H9 (cell line): ENCODE measurements at regions not wholly inside any gene's neighbourhood (a gene's known extent, or its start where the extent isn't known, plus 50 kb on each side); places are given as distances from the start of the nearest gene placed in this dataset.

Experiments used
- DNase-seq: peaks from one replicate; pipeline ENCODE4 v3.0.0-alpha.2; 2017
- H2AFZ ChIP-seq: one replicate; pipeline ENCODE4 v1.6.1; 2013; ENCODE audit warnings: mild to moderate bottlenecking, low read length, control low read depth, moderate library complexity
- H2AK5ac ChIP-seq: 2 replicates; pipeline ENCODE4 v1.6.1; 2013; ENCODE audit warnings: low read length, control low read depth, mixed read lengths; ENCODE audit not compliant: insufficient read length
- H2BK120ac ChIP-seq: one replicate; pipeline ENCODE4 v1.6.1; 2013; ENCODE audit warnings: low read depth, mild to moderate bottlenecking, low read length, control low read depth, inconsistent platforms; ENCODE audit not compliant: poor library complexity, severe bottlenecking
- H2BK12ac ChIP-seq: 2 replicates; pipeline ENCODE4 v1.6.1; 2013; ENCODE audit warnings: low read length, control low read depth, mixed read lengths, low read depth; ENCODE audit not compliant: insufficient read length
- H2BK15ac ChIP-seq: 2 replicates; pipeline ENCODE4 v1.6.1; 2013; ENCODE audit warnings: low read depth, low read length, control low read depth
- H2BK20ac ChIP-seq: one replicate; pipeline ENCODE4 v1.6.1; 2013; ENCODE audit warnings: low read depth, mild to moderate bottlenecking, low read length, control low read depth, inconsistent platforms; ENCODE audit not compliant: poor library complexity, severe bottlenecking
- H2BK5ac ChIP-seq: 2 replicates; pipeline ENCODE4 v1.6.1; 2013; ENCODE audit warnings: low read length, control low read depth, mixed read lengths; ENCODE audit not compliant: insufficient read length
- H3K14ac ChIP-seq: 2 replicates; pipeline ENCODE4 v1.6.1; 2013; ENCODE audit warnings: low read length, control low read depth; ENCODE audit not compliant: insufficient read depth
- H3K18ac ChIP-seq: 2 replicates; pipeline ENCODE4 v1.6.1; 2013; ENCODE audit warnings: low read depth, mild to moderate bottlenecking, mixed read lengths, low read length, control low read depth; ENCODE audit not compliant: insufficient read length
- H3K23ac ChIP-seq: 2 replicates; pipeline ENCODE4 v1.6.1; 2013; ENCODE audit warnings: low read length, control low read depth, mixed read lengths, low read depth; ENCODE audit not compliant: insufficient read length
- H3K23me2 ChIP-seq: 2 replicates; pipeline ENCODE4 v1.6.1; 2013; ENCODE audit warnings: low read depth, mild to moderate bottlenecking, mixed read lengths, low read length, control low read depth; ENCODE audit not compliant: insufficient read length, poor library complexity, severe bottlenecking
- H3K27ac ChIP-seq: 2 replicates; pipeline ENCODE4 v1.5.1; 2013; ENCODE audit warnings: low read length, control low read depth, mixed read lengths, low read depth; ENCODE audit not compliant: insufficient read length
- H3K27me3 ChIP-seq: 2 replicates; pipeline ENCODE4 v1.6.1; 2013; ENCODE audit warnings: low read length, control low read depth, inconsistent platforms; ENCODE audit not compliant: insufficient read depth
- H3K4ac ChIP-seq: 2 replicates; pipeline ENCODE4 v1.6.1; 2013; ENCODE audit warnings: low read depth, mild to moderate bottlenecking, control low read depth, inconsistent platforms, low read length, moderate library complexity
- H3K4me1 ChIP-seq: 2 replicates; pipeline ENCODE4 v1.6.1; 2013; ENCODE audit warnings: low read length, control low read depth, inconsistent platforms; ENCODE audit not compliant: insufficient read depth
- H3K4me2 ChIP-seq: 2 replicates; pipeline ENCODE4 v1.6.1; 2013; ENCODE audit warnings: low read length, control low read depth, mixed read lengths; ENCODE audit not compliant: insufficient read length, insufficient read depth
- H3K56ac ChIP-seq: 2 replicates; pipeline ENCODE4 v1.6.1; 2013; ENCODE audit warnings: low read depth, mild to moderate bottlenecking, mixed read lengths, low read length, control low read depth; ENCODE audit not compliant: insufficient read length
- H3K79me1 ChIP-seq: 2 replicates; pipeline ENCODE4 v1.6.1; 2013; ENCODE audit warnings: low read depth, mild to moderate bottlenecking, moderate library complexity, low read length, control low read depth, inconsistent platforms; ENCODE audit not compliant: insufficient read depth, poor library complexity, severe bottlenecking
- H3K79me2 ChIP-seq: 2 replicates; pipeline ENCODE4 v1.6.1; 2013; ENCODE audit warnings: low read length, control low read depth, inconsistent platforms; ENCODE audit not compliant: insufficient read depth
- H3K9ac ChIP-seq: 2 replicates; pipeline ENCODE4 v1.6.1; 2013; ENCODE audit warnings: low read length, control low read depth, mixed read lengths; ENCODE audit not compliant: insufficient read length; ENCODE audit errors: extremely low read depth
- H3K9me3 ChIP-seq: one replicate; pipeline ENCODE4 v1.6.1; 2013; ENCODE audit warnings: low read depth, low read length, inconsistent platforms; ENCODE audit not compliant: control insufficient read depth
- H3T11ph ChIP-seq: one replicate; pipeline ENCODE4 v1.6.1; 2013; ENCODE audit warnings: mild to moderate bottlenecking, low read length, control low read depth, inconsistent platforms
- H4K20me1 ChIP-seq: one replicate; pipeline ENCODE4 v1.6.1; 2013; ENCODE audit not compliant: control insufficient read depth, insufficient read length, insufficient read depth
- H4K5ac ChIP-seq: 2 replicates; pipeline ENCODE4 v1.6.1; 2013; ENCODE audit warnings: low read depth, mild to moderate bottlenecking, mixed read lengths, low read length, control low read depth; ENCODE audit not compliant: insufficient read length
- H4K8ac ChIP-seq: replicated peaks from 2 replicates; pipeline ENCODE4 v1.6.1; 2013; ENCODE audit warnings: low read length, control low read depth, mixed read lengths, low read depth; ENCODE audit not compliant: insufficient read length
- H4K91ac ChIP-seq: 2 replicates; pipeline ENCODE4 v1.6.1; 2013; ENCODE audit warnings: low read depth, mild to moderate bottlenecking, moderate library complexity, mixed read lengths, low read length, control low read depth; ENCODE audit not compliant: insufficient read length
- H3K27ac Mint-ChIP-seq, 3 experiments: 2 replicates in 2 of 3; 3 replicates in 1 of 3; pipeline ENCODE4 v1.8.0; 2020 to 2021; ENCODE audit warnings: mixed read lengths in 3 of 3, mild to moderate bottlenecking in 1 of 3, moderate library complexity in 1 of 3
- H3K27me3 Mint-ChIP-seq: 2 replicates; pipeline ENCODE4 v1.8.0; 2021; ENCODE audit warnings: low read depth, mild to moderate bottlenecking, moderate library complexity, mixed read lengths
- H3K36me3 Mint-ChIP-seq, 3 experiments: 2 replicates in 2 of 3; 3 replicates in 1 of 3; pipeline ENCODE4 v1.8.0; 2020 to 2021; ENCODE audit warnings: low read depth in 3 of 3, mixed read lengths in 3 of 3; ENCODE audit not compliant: insufficient read depth in 1 of 3
- H3K4me1 Mint-ChIP-seq, 2 experiments: 2 replicates each; pipeline ENCODE4 v1.8.0; 2020; ENCODE audit warnings: mixed read lengths in 2 of 2
- H3K4me3 Mint-ChIP-seq, 2 experiments: 2 replicates in 1 of 2; 3 replicates in 1 of 2; pipeline ENCODE4 v1.8.0; 2020 to 2021; ENCODE audit warnings: mild to moderate bottlenecking in 2 of 2, mixed read lengths in 2 of 2, moderate library complexity in 1 of 2
- H3K9me3 Mint-ChIP-seq, 2 experiments: 2 replicates in 1 of 2; 3 replicates in 1 of 2; pipeline ENCODE4 v1.8.0; 2020; ENCODE audit warnings: mild to moderate bottlenecking in 2 of 2, mixed read lengths in 2 of 2, moderate library complexity in 1 of 2
- CTCF ChIP-seq: fragments of 200-600 bp; sonication (generic); conservative IDR thresholded peaks from 3 replicates; pipeline ENCODE4 v1.8.0; 2021; ENCODE audit warnings: antibody characterized with exemption, mild to moderate bottlenecking
- WGBS: extraction: QIAGEN DNeasy Blood & Tissue Kit; methylation state at CpG from one replicate; pipeline ENCODE4 v1.1.7; 2013; ENCODE audit warnings: missing lambda C conversion rate, low lambda C conversion rate, mixed read lengths; ENCODE audit not compliant: insufficient read length; ENCODE audit errors: extremely low coverage; 5-methylcytosine and 5-hydroxymethylcytosine counted together

- Histone ChIP-seq H4K20me1 (no peaks in the 10 kb centered on the region), H4K5ac (no peak overlapping the region), H3T11ph (no peak overlapping the region), H3K9me3 (no peaks in the 10 kb centered on the region), H3K4me2 (no peak overlapping the region), H2BK5ac (no peak overlapping the region), H2BK15ac (no peak overlapping the region), H4K91ac (no peak overlapping the region), H3K14ac (no peak overlapping the region), H2AK5ac (no peak overlapping the region), H3K18ac (no peak overlapping the region), H3K79me2 (no peaks in the 10 kb centered on the region), H4K8ac (no peak overlapping the region), H3K23ac (no peak overlapping the region), H3K4ac (no peak overlapping the region), H3K56ac (no peak overlapping the region), H2BK20ac (no peak overlapping the region), H3K27me3 (no peaks in the 10 kb centered on the region), H2AFZ (no peak overlapping the region), H3K27ac (no peak overlapping the region), H3K79me1 (no peaks in the 10 kb centered on the region), H2BK12ac (no peak overlapping the region), H3K4me1 (no peaks in the 10 kb centered on the region), H3K9ac (no peak overlapping the region), H2BK120ac (no peak overlapping the region), H3K23me2 (no peaks in the 10 kb centered on the region)
- H3K4me1 Mint-ChIP-seq = peaks cover 6 to 11% of the 10 kb centered on the region in 2 experiments; a peak in 1 of 4 replicates
- H3K27ac Mint-ChIP-seq = no peak overlapping the region
- no peak for DNase-seq
- H3K9me3 Mint-ChIP-seq = peaks cover 0 to 2% of the 10 kb centered on the region in 2 experiments; a peak in 1 of 5 replicates
- no peak for TF ChIP-seq CTCF
- no peak overlapping the region for H3K4me3 Mint-ChIP-seq
- no peaks in the 10 kb centered on the region for H3K27me3 Mint-ChIP-seq
- H3K36me3 Mint-ChIP-seq = no peaks in the 10 kb centered on the region; a peak in 3 of 7 replicates
- no CpG with 5 or more reads among the region's 2 CpGs for WGBS
Measured at GRCh38 chr5:128711216-128711615, 173.2 kb upstream of the FBN2 start.
